ENCODE measurements at regions not wholly inside any gene's neighbourhood (a gene's known extent, or its start where the extent isn't known, plus 50 kb on each side); places are given as distances from the start of the nearest gene placed in this dataset.

GRCh38 chr5:54398191-54398590 lies 57.3 kb upstream of the HSPB3 start:
- TF ChIP-seq CTCF (IDR thresholded peaks at IDR 0.05) (no peak), POLR2A (IDR thresholded peaks at IDR 0.05) (no peak)

All from heart left ventricle (tissue), 13 donors.